KMS-11 (cell line): ENCODE measurements at regions not wholly inside any gene's neighbourhood (a gene's known extent, or its start where the extent isn't known, plus 50 kb on each side); places are given as distances from the start of the nearest gene placed in this dataset.

Source experiments
- H2AFZ ChIP-seq: fragments of 200-600 bp; sonication (generic); 2 replicates; pipeline ENCODE4 v1.6.1; 2016; ENCODE audit warnings: antibody characterized with exemption, mixed run types, low read depth
- H3K27ac ChIP-seq: fragments of 200-600 bp; sonication (generic); 2 replicates; pipeline ENCODE4 v1.6.1; 2016; ENCODE audit warnings: mild to moderate bottlenecking, mixed run types
- H3K27me3 ChIP-seq: fragments of 200-600 bp; sonication (generic); 2 replicates; pipeline ENCODE4 v1.6.1; 2017; ENCODE audit warnings: mild to moderate bottlenecking, low read depth, mixed run types, moderate library complexity; ENCODE audit not compliant: insufficient read depth
- H3K36me3 ChIP-seq: fragments of 200-600 bp; sonication (generic); 2 replicates; pipeline ENCODE4 v1.6.1; 2017; ENCODE audit warnings: mild to moderate bottlenecking, mixed run types; ENCODE audit not compliant: insufficient read depth
- H3K4me1 ChIP-seq: fragments of 200-600 bp; sonication (generic); 2 replicates; pipeline ENCODE4 v1.6.1; 2016; ENCODE audit warnings: mild to moderate bottlenecking, low read depth, mixed run types; ENCODE audit not compliant: poor library complexity, severe bottlenecking
- H3K4me2 ChIP-seq: fragments of 200-600 bp; sonication (generic); 2 replicates; pipeline ENCODE4 v1.7.0; 2016; ENCODE audit warnings: mild to moderate bottlenecking, mixed run types
- H3K4me3 ChIP-seq: fragments of 200-600 bp; sonication (generic); IDR thresholded peaks from 2 replicates; pipeline ENCODE4 v1.6.1; 2017; ENCODE audit warnings: low read depth, low read length, mixed read lengths; ENCODE audit not compliant: insufficient read depth
- H3K79me2 ChIP-seq: fragments of 200-600 bp; sonication (generic); 2 replicates; pipeline ENCODE4 v1.6.1; 2016; ENCODE audit warnings: low read depth, mixed run types; ENCODE audit not compliant: insufficient read depth
- H3K9ac ChIP-seq: fragments of 200-600 bp; sonication (generic); 2 replicates; pipeline ENCODE4 v1.6.1; 2016; ENCODE audit warnings: mild to moderate bottlenecking, mixed run types
- H4K20me1 ChIP-seq: fragments of 200-600 bp; sonication (generic); 2 replicates; pipeline ENCODE4 v1.6.1; 2016; ENCODE audit warnings: mild to moderate bottlenecking, mixed run types; ENCODE audit not compliant: insufficient read depth
- CTCF ChIP-seq: fragments of 200-600 bp; sonication (generic); conservative IDR thresholded peaks from 2 replicates; pipeline ENCODE4 v1.6.1; 2017; ENCODE audit warnings: low read depth, mild to moderate bottlenecking, antibody characterized with exemption, low read length, moderate library complexity, mixed read lengths

- TF ChIP-seq CTCF = no peak
- Histone ChIP-seq H3K9ac (no peak overlapping the region), H3K4me1 (peaks cover 14% of the 10 kb centered on the region), H3K27me3 (no peaks in the 10 kb centered on the region), H4K20me1 (no peaks in the 10 kb centered on the region), H3K4me2 (no peak overlapping the region), H3K4me3 (no peak overlapping the region), H3K79me2 (no peaks in the 10 kb centered on the region), H3K36me3 (no peaks in the 10 kb centered on the region), H3K27ac (no peak overlapping the region), H2AFZ (no peak overlapping the region)
Measured at GRCh38 chr7:106720641-106721040, 59.7 kb upstream of the CCDC71L start.

GRCh38 chr7:106721816-106722785 is 61.1 kb upstream of the CCDC71L start:
- H3K27ac ChIP-seq = no peak overlapping the region
- no peaks in the 10 kb centered on the region for H3K36me3 ChIP-seq
- H3K4me1 ChIP-seq = peaks cover 14% of the 10 kb centered on the region
- H4K20me1 ChIP-seq = no peaks in the 10 kb centered on the region
- no peak overlapping the region for H2AFZ ChIP-seq
- no peak for TF ChIP-seq CTCF
- H3K79me2 ChIP-seq = no peaks in the 10 kb centered on the region
- no peak overlapping the region for H3K4me2 ChIP-seq
- no peak overlapping the region for H3K4me3 ChIP-seq
- no peak overlapping the region for H3K9ac ChIP-seq
- H3K27me3 ChIP-seq = no peaks in the 10 kb centered on the region

- Histone ChIP-seq H3K27me3 (no peaks in the 10 kb centered on the region), H3K4me3 (no peak overlapping the region), H3K4me2 (no peak overlapping the region), H3K27ac (no peak overlapping the region), H3K9ac (no peak overlapping the region), H3K36me3 (no peaks in the 10 kb centered on the region), H3K79me2 (no peaks in the 10 kb centered on the region), H3K4me1 (peaks cover 5% of the 10 kb centered on the region), H4K20me1 (no peaks in the 10 kb centered on the region), H2AFZ (no peak overlapping the region)
- no peak for TF ChIP-seq CTCF
Measured at GRCh38 chr7:106723398-106723797, 62.4 kb upstream of the CCDC71L start.

GRCh38 chr7:106729720-106730385 is 68.9 kb upstream of the CCDC71L start:
- no peaks in the 10 kb centered on the region for H3K4me1 ChIP-seq
- no peak for TF ChIP-seq CTCF
- H3K27me3 ChIP-seq = no peaks in the 10 kb centered on the region
- H3K79me2 ChIP-seq = no peaks in the 10 kb centered on the region
- no peak overlapping the region for H3K4me2 ChIP-seq
- H3K27ac ChIP-seq = no peak overlapping the region
- H3K36me3 ChIP-seq = no peaks in the 10 kb centered on the region
- H3K9ac ChIP-seq = no peak overlapping the region
- no peaks in the 10 kb centered on the region for H4K20me1 ChIP-seq
- H2AFZ ChIP-seq = no peak overlapping the region
- H3K4me3 ChIP-seq = no peak overlapping the region
